ENCODE measurements at regions not wholly inside any gene's neighbourhood (a gene's known extent, or its start where the extent isn't known, plus 50 kb on each side); places are given as distances from the start of the nearest gene placed in this dataset.

- TF ChIP-seq TAF1 (IDR thresholded peaks at IDR 0.05; ENCODE audit: borderline replicate concordance, low read depth, low read length) (no peak), TCF7 (IDR thresholded peaks at IDR 0.05; ENCODE audit: borderline replicate concordance) (no peak), STAT1 (conservative IDR thresholded peaks at IDR 0.05) (no peak), LARP7 (IDR thresholded peaks at IDR 0.05) (no peak)
- TF ChIP-seq, protein P1, sequence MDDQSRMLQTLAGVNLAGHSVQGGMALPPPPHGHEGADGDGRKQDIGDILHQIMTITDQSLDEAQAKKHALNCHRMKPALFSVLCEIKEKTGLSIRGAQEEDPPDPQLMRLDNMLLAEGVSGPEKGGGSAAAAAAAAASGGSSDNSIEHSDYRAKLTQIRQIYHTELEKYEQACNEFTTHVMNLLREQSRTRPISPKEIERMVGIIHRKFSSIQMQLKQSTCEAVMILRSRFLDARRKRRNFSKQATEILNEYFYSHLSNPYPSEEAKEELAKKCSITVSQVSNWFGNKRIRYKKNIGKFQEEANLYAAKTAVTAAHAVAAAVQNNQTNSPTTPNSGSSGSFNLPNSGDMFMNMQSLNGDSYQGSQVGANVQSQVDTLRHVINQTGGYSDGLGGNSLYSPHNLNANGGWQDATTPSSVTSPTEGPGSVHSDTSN (IDR thresholded peaks at IDR 0.05; ENCODE audit: insufficient replicate concordance, low read depth, low read length), result no peak
- TF ChIP-seq, protein P2, sequence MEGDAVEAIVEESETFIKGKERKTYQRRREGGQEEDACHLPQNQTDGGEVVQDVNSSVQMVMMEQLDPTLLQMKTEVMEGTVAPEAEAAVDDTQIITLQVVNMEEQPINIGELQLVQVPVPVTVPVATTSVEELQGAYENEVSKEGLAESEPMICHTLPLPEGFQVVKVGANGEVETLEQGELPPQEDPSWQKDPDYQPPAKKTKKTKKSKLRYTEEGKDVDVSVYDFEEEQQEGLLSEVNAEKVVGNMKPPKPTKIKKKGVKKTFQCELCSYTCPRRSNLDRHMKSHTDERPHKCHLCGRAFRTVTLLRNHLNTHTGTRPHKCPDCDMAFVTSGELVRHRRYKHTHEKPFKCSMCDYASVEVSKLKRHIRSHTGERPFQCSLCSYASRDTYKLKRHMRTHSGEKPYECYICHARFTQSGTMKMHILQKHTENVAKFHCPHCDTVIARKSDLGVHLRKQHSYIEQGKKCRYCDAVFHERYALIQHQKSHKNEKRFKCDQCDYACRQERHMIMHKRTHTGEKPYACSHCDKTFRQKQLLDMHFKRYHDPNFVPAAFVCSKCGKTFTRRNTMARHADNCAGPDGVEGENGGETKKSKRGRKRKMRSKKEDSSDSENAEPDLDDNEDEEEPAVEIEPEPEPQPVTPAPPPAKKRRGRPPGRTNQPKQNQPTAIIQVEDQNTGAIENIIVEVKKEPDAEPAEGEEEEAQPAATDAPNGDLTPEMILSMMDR (IDR thresholded peaks at IDR 0.05 in 2 of 3, conservative IDR thresholded peaks at IDR 0.05 in 1 of 3; ENCODE audit: control insufficient read depth in 2 of 3, extremely low read depth in 1 of 3, insufficient read depth in 1 of 3, low read depth in 3 of 3, low read length in 3 of 3), result no peak
These were observed 106.4 kb upstream of the STARD4 start for GRCh38 chr5:111618623-111619271.
